Transverse colon (tissue), 4 donors: ENCODE measurements at regions not wholly inside any gene's neighbourhood (a gene's known extent, or its start where the extent isn't known, plus 50 kb on each side); places are given as distances from the start of the nearest gene placed in this dataset.

Experiments
- CTCF ChIP-seq, 5 experiments: fragments of 200-600 bp in 3 of 5; fragments of 450-650 bp in 2 of 5; sonication (generic) in 3 of 5; IDR thresholded peaks; 1 replicate in 2 of 5; 2 replicates in 3 of 5; pipeline ENCODE4 v1.5.1; 2016 to 2017; ENCODE audit warnings: antibody characterized with exemption in 5 of 5, inconsistent platforms in 3 of 5, mild to moderate bottlenecking in 2 of 5, moderate library complexity in 1 of 5
- EP300 ChIP-seq: sonication (generic); formaldehyde crosslinking; IDR thresholded peaks from one replicate; pipeline ENCODE4 v1.6.1; 2017; ENCODE audit warnings: antibody characterized with exemption, low read depth
- POLR2A ChIP-seq: fragments of 450-650 bp; IDR thresholded peaks from one replicate; pipeline ENCODE4 v1.6.1; 2016; ENCODE audit warnings: antibody characterized with exemption, mild to moderate bottlenecking, moderate library complexity
- POLR2AphosphoS5 ChIP-seq, 3 donors: sonication (generic); formaldehyde crosslinking; IDR thresholded peaks; one replicate each; pipeline ENCODE4 v1.6.1; 2016; ENCODE audit warnings: antibody characterized with exemption in 3 of 3

GRCh38 chr22:22961574-22961973 is 74.0 kb downstream of the IGLL5 start:
- TF ChIP-seq POLR2AphosphoS5 (IDR thresholded peaks at IDR 0.05) (no peak), CTCF (IDR thresholded peaks at IDR 0.05) (no peak), POLR2A (no peak), EP300 (no peak)
